Smooth muscle cell of the brain vasculature (primary cell): ENCODE measurements at regions not wholly inside any gene's neighbourhood (a gene's known extent, or its start where the extent isn't known, plus 50 kb on each side); places are given as distances from the start of the nearest gene placed in this dataset.
"Not testable (repeated sequence)": the region's sequence is repeated elsewhere in the genome, so short reads cannot be mapped to it uniquely, and the experiment has no call there.

Experiments
- DNase-seq: peaks from one replicate; pipeline ENCODE4 v3.0.0-alpha.2; 2012; ENCODE audit warnings: low read depth, low spot score

DNA sequence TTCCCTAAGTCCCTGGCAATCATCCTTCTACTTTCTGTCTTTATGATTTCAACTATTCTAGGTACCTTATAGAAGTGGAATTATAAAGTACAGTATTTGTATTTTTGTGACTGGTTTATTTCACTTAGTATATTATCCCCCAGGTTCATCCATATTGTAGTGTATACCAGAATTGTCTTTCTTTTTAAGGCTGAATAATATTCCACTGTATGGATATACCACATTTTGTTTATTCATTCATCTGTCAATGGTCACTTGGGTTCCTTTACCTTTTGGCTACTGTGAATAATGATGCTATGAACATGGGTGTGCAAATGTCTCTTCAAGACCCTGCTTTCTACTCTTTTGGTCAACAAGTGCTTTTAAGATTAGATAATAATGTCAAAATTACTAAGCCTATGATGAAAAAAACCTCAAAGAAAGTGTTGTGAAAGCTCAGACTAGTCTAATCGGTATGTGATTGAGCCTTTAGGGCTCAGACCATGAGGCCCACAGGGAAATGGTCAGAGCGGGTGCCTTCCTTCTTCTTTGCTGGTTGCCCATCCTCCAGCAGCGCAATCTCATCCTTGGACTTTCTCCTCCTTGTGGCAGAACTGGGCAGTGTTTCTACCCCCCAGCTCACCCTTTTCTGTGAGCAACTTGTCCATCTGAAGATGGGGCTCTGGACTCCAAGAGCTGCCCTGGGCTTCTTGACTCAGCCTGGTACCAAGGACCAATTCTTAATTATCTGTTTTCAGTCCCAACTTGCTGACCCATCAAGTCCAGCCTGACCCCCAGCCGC is 105.4 kb downstream of the TTC8 start:
- DNase-seq, result no peak

DNA sequence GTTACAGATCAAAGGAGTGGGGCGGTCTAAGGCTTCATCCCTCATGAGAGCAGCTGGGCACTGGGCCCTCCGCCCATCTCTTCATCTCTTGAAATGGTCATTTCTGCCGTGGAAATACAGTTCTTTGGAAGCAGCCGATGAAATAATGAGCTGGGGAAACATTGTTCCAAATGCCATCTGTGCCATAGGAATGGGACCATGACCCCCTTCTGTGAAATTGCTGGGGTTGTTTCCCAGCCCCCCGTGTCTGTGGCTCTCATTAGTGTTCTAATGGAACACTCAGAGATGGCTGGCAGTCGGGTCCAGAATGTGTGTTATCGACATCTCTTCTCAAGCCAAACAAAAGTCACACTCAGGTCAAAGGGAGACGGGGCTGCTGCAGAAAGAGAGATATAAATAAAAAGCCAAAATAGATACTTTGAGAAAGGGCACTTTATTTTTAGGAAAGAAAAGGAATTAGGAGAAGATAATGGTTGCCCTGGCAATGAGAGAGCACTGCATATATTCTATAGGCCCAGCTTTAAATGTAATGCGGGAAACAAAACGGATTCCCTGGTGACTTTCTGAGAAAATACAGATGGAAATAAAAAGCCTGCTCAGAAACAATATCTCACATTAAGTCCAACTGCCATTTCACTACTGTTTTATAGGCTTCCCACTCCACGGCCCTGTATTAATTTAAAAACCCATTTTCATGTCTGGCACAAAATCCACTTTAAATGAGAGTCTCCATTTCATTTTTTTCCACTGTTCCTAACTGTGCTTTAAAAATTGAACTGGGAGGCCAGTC is 107.1 kb downstream of the TTC8 start:
- DNase-seq, result no peak

DNA sequence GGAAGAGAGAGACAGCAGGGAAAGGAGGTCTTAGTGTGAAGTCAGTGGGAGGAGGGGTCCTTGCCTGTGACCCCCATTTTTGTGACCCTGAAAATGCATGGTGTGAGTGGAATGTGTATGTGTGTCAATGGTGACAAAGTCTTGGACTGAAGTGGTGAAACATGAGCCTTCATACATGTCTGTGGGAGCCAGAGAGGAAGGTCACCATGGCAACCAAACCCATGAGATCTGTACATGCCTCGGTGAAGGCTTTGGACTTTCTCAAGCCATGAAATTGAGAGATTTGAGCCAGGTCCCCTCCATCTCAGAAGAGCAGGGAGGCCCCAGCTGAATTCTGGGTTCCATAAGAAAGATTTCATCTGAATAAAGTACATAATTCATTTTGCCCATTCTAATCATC is 108.7 kb downstream of the TTC8 start:
- no peak for DNase-seq

DNA sequence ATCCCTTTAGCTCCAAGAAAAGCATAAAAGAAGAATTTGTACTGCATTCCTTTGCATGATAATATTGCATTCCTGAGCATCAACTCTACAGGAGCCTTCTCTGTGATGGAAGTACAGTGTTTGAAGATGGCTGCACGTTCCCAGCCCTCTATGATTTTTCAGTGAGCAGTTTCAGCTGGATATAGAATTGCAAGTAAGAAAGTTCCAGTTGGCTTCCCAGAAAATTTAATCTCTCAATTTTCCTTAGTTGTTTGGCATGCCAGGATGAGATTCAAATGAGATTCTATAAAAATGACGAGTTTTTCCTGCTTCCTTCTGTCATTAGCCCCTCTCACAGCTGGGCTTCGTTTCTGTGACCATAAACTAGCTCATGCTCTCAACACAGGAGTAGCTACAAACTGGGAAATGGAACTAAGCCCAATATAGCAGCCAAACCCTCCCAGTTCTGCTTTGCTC is 109.9 kb downstream of the TTC8 start:
- no peak for DNase-seq

DNA sequence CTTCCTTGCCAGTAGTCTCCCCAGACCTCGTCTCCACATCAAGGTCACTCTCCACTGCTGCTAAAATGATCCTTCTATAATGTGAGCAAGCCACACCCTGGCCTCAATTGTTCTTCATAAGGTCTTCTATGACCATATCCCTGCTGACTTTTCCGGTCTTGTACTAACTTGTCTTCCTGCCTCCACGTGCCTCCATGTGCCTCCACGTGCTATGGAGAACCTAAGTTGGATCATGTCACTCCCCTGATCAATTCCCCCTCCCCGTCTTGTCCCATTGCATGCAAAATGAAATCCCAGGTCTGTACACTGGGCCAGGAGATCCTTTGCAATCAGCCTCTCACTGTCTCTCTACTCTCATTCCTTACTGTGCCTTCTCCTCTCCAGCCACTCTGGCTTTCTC is 110.6 kb downstream of the TTC8 start:
- no peak for DNase-seq

DNA sequence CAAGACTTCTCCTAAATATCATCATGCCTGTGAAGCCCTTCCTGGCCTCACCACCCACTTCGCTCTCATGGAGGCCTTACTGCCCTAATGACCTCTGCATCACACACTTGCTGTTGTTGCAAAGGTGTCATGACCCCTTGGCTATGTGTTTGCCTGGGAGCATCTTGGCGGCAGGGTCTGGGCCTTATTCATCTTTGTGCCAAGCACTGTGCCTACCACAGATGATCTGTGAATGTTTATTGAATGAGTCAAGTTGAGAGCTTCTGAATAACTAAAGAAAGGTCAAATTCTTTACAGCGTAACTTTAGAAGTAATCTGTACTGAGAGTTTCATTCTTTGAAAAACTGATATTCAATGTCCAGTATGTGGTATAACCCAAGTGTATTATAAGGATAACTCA is 113.3 kb downstream of the TTC8 start:
- no peak for DNase-seq

DNA sequence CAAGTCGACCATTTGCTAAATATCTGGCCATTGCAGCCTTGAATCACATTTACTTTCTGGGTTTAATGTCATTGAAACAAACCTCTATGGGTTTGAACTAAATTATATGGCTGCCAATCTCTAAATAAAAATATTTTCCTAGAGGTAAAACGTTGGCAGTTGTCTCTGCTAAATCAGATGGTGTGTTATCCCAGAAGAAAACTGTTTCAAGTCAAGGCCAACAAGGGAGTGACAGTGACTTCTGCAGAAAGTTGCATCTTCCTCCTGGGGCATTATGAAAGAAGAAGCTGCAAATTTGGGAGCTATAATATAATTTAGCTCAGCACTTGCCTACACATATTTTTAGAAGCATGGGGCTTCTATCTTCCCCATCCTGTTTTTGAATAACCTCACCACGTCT is 116.2 kb downstream of the TTC8 start:
- DNase-seq, result no peak

DNA sequence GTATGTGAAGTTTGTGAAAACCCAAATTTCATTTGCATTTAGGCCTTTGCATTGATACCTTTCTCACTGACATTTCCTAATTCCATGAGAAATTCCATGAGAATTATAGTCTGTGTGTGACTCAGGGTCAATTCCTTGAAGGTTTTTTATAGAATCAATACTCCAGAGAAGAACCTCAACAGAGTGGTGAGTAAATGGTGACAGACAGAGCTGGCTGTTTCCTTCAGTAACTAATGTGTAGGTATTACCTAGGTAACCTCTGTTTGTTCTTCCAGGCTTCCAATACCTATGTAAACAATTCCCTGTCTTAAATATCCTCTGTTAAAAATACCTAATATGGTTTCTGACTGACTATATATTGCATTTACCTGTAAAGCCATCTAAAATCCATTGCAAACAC is 117.0 kb downstream of the TTC8 start:
- no peak for DNase-seq

DNA sequence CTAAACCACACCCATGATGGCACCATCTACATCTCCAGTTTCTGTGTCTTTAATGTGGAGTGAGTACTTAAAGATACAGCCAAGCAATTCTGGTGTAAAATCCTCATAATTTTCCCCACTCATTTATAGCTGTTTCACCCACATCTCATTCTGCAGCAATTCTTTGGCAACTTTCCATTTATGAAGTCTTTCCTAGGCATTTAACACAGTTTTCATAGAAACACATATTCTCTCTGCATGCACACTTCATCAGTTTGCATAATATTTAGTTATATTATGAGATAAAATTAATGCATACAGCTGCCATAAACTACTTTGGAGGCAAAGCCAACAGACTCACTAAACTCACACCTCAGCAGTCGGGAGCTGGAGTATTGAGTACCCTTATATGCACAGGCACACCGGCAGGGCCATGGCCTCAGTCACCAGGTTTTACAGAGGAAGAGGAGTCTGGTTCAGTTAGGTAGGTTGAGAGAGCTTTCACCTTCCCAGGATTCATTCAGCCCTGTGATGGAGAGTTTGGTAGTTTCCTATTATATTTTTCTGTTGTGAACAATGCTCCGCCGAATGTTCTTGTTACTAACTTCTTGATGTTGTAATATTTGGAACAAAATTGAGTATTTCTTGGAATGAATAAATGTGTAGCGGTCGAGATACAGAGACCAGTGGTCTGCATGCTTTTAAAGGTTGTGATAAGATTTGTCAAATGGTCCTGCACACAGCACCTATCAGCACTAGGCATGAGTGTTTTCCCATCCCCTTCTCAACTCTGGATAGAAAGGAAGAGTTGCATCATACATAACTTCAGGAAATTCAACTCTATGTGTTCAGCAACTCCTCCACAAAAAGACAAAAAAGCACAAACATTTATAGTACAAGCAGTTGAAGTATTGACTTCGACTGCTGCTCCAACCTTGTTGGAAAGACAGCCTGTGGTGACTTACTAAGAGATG is 123.5 kb downstream of the TTC8 start:
- no peak for DNase-seq

DNA sequence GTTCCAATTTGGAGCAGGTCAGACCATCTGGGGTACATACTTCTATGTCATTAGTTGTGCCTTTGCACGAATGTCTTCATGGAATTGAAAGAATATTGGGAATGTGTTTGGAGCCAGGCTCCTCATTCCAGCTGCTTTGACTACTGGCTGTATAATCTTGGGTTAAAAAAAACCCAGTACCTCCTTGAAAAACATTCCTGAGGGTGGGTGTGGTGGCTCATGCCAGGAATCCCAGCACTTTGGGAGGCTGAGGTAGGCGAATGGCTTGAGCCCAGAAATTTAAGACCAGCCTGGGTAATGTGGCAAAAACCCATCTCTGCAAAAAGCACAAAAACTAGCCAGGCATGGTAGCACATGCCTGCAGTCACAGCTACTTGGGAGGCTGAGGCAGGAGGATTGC is 125.6 kb downstream of the TTC8 start:
- no peak for DNase-seq

DNA sequence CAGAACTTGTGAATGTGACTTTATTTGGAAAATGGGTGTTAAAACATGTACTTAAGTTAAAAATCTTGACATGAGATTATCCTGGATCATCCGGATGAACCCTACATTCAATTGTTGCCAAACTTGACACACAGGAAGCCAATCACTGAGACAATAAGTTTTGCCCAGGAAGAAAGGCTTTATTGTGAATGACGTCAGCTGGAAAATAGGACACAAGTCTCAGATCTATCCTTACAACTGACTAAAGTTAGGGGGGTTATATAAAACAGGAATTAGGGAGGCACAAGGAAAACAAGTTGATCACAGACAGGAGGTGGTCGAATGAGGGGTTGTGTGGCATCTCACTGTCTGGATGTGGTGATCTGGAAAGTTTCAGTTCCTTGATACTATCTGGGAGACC is 126.9 kb downstream of the TTC8 start:
- DNase-seq, result no peak

DNA sequence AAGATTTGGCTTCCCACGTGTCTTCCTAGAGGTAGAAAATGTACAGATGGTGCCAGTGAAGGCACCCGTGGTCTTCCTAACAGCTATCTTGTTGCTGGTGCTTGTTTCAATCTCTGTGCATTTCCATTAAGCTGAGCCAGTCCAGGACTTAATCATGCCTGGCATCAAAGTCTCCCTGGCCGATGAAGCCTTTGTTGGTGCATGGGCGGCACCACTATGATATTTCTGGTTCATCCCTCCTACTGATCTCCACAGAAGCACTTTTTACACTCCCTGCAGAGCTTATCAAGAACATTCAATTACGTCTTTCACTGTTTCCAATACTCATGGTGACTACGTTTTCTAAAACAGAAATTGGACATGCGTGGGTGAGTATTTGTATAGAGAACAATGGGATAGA is 128.4 kb downstream of the TTC8 start:
- DNase-seq, result no peak

DNA sequence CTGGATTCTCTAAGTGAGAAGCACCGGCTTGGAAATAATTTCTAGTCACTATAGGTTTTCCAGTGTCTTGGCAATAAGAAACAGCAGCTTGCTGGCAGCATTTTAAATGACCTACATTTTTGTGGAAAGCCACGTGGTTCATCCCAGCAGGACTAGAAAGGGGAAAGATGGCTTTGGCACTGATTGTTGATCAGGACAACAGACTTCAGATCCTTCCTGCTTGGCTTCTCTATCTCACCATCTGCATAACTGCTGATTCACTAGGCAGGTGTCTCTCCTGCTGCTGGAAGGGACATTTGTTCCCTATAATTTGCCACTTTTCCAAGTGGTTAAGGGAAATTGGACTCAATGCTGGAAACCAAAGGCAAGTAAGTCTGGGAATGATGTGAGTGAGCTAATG is 131.0 kb downstream of the TTC8 start:
- no peak for DNase-seq

DNA sequence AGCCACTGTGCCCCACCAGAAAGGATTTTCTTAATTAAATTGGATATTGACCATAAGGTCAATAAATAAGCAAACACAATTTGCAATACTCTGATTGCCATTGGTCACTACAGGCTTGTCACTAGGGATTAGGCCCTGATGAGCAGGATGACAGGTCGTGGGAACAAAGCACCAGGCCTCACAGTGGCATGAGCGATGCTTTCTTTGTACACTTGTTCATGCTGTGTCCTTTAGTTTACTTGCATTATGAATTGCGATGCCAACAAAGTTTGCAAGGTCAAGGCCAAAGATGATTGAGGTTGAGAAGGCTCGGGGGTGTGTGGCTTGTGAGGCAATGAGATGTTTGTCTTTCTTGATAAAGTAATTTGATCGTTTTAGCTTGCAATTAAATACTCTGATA is 136.0 kb downstream of the TTC8 start:
- DNase-seq, result no peak

DNA sequence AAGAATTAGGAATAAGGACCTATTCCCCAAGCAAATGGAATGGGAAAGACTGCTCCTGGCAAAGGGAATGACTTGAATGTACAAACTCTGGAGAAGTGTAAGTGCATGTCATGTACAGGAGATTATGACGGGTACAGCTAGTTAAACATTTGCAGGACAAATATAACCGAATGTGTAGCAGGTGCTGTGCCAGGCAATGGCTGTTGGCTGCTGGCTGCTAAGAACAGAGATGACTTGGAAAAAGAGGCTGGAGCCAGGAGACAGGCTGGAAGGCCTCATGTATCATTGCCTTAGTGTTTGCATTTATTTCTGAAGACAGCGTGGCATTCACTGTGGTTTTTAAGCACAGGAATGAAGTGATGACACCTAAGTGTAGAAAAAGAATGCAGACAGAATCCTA is 136.8 kb downstream of the TTC8 start:
- DNase-seq, result no peak

DNA sequence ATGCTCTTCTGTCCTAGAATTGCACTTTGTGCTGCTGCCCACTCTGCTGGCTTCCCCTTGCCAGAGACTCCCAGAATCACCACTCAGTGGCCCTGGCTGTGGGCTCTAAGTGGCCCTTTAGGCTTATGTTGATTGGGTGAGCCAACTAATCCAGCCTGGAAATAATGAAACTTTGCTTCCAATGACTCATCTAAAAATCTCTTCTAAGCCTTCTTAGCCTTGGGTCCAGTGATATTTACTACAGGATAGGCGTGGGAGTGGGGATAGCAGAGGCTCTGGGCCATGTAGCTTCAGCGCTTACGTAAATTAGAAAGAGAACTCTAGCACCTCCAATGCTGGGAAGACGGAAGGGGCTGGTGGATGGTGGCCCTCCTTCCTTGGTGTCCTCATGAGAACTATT is 137.9 kb downstream of the TTC8 start:
- DNase-seq, result no peak

DNA sequence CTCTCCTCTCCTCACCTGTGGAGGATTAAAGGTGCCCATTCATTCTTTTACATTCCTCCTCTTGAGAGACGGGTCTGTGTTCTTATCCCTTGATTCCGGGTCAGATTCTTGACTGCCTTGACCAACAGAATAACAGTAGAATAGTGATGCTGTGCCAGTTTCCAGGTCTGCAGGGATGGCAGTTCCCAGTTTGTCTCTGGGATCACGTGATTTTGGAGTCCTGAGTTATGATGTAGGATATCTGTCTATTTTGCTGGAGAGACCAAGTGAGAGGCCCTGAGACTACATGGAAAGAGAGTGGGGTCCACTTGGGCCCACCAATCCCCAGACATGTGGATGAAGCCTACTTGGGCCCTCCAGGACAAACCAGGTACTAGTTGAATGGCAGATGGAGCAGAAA is 142.8 kb downstream of the TTC8 start:
- DNase-seq, result no peak

DNA sequence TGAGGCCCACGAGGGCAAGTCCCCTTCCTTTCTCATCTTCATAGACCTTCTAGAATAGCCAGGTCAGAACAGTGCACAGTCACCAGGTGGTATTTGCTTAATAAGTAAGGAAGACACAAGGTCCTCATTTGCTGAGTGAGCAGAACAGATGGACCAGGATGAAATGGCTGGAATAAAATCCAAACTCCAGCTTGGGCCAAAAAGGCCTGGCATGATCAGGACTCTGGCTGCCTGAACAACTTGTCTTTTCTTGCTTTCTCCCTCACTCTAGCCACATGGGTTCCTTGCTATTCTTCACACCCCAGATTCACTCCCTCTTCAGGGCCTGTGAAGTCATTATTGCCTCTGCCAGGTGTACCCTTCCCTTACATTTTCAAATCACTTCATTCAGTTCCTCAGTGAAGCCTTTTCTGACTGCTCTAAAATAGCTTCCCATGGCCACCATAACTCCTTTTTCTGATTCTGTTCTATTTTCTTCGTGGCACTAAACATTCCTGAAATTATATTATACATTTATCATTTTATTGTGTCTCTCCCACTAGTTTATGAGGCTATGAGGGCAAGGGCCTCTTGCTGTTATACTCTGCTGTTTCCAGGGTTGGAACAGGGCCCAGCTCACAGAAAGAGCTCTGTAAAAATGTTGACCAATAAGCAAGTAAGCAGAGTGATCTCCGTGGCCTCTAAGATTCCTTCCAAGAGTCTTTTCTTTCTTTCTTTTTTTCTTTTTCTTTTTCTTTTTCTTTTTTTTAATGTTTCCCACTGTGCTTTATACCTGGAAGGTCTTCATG is 150.8 kb downstream of the TTC8 start:
- no peak for DNase-seq

DNA sequence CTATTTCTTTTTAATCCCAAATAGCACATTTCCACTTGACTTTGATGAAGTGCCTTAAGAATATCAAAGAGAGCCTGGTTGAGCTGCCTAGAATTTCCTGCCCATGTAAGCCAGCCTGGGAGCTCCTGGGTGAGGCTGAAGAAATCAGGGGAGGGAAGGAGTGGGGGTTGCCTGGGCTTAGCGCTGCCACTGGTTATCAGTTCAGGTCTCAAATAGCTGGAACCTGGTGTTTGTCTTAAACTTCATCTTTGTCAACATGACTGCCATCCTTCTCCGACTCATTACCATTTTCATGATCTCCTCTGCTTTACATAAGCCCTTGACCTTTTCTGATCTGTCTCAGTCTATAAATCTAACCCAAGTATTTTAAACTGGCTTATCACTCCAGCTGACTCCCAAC is 151.5 kb downstream of the TTC8 start:
- DNase-seq, result no peak

DNA sequence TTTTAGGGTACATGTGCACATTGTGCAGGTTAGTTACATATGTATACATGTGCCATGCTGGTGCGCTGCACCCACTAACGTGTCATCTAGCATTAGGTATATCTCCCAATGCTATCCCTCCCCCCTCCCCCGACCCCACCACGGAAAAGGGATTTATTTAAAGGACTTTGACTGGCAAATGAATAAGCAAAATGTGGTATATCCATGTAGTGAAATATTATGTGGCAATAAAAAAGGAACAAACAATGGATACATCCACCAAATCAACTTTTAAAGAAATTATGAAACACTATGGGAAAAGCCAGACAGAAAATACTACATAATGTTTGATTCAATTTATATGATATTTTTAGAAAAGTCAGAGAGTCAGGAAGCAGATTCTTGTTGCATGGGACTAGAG is 156.5 kb downstream of the TTC8 start:
- not testable (repeated sequence) for DNase-seq

DNA sequence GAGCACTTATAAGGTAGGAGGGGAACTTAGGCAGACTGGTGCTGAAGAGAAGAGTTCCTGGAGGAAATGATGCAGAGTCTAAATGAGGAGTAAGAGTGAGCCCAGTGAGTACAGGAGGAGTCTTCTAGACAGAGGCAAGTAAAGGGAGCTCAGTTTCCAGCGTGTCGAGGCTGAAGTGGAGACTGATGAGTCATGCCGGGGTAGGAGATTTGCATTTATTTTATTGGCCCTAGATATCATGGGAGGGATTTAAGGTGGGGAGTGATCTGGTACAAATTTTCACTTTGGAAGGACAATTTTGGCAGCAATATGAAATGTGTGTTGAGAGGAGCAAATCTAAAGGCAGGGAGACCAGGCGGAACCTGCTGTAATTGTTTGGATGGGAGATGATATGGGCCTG is 157.5 kb downstream of the TTC8 start:
- no peak for DNase-seq
